Fibroblast of peridontal ligament (primary cell): ENCODE measurements at regions not wholly inside any gene's neighbourhood (a gene's known extent, or its start where the extent isn't known, plus 50 kb on each side); places are given as distances from the start of the nearest gene placed in this dataset.

ENCODE experiments used
- DNase-seq: peaks from one replicate; pipeline ENCODE4 v3.0.0-alpha.2; 2010; ENCODE audit errors: extremely low read depth

DNA sequence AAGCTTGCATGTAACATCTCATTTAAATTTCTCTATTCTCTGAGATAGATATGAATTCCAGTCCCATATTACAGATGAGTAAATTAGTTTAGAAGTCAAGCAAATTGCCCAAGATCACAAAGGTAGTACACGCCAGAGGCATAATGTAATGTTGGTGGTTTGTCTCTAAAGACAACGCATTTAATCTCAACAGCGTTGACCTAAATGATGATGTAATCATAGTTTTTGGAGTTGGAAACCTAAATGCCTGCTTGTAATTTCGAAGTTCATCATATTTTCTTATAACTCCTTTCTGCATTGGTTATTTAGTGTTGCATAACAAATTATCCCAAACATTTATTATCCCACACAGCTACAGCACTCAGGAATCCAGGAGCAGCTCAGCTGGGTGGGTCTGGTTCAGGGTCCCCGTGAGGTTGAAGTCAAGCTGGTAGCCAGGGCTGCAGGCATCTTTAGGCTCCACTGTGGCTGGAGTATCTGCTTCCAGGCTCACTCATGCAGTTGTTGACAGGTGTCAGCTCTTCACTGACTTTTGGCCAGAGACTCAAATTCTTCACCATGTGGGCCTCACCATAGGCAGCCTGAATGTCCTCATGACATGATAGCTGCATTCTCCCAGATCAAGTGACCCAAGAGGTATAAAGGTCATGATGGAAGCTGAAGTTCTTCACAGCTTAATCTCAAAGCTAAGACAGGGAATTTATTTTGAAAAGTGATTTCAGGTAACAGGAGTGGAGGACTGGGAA, 122.0 kb upstream of the SPTLC3 start:
- DNase-seq, result no peak

- DNase-seq, result no peak
Measured at GRCh38 chr20:12891643-12892042, 117.1 kb upstream of the SPTLC3 start.

GRCh38 chr20:12893019-12893418, 115.8 kb upstream of the SPTLC3 start:
- DNase-seq, result no peak

DNA sequence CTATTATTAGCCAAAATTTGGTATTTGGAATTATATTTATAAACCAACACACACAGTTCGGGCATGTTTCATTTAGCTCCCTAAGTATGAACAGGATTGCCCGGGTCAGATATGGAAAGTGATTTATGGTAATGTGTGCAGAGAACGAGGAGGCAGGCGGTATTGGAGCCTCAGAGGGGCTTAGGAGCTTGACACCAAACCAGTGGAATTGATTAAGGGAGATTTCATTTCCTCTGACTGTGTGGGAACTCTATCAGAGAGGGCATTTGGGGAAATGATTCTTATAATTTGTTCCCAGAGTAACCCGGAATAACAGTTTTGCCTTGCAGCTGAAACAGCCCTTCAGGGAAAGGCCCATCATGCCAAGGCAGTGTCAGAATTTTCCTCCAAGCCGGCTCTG, 115.1 kb upstream of the SPTLC3 start:
- DNase-seq, result no peak

GRCh38 chr20:12894089-12894488, 114.7 kb upstream of the SPTLC3 start:
- no peak for DNase-seq

DNA sequence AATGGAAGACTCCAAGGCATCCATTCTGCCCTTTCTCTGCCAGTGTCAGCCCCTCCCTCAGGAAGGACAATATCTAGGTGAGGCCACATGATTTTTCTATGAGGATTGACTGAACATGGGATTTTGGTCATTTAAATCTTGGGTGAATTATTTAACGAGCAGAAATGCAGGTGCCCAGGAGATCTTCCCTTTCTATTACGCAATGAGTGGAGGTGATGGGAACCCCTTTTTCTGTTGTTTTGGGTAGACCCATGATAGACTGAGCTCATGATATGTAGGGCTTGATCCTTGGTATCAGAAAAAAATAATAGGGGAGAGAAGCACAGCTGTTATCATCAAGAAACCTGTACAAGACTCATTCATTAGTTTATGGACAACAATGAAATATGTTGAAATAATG, 112.6 kb upstream of the SPTLC3 start:
- DNase-seq, result no peak

DNA sequence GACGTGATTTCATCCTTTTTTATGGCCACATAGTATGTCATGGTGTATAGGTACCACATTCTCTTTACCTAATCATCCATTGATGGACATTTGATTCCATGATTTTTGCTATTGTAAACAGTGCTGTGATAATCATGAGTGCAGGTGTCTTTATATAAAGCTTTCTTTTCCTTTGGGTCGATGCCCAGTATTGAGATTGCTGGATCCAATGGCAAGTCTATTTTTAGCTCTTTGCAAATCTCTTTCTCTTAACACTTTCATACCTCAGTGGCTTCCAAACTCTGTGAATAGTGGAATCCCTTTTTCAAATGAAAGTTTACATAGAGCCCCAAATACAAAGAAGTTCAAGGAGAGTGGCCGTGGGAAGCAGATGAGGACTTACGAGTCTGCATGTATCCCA, 105.8 kb upstream of the SPTLC3 start:
- DNase-seq, result no peak

GRCh38 chr20:12906361-12906760, 102.4 kb upstream of the SPTLC3 start:
- DNase-seq, result no peak

DNA sequence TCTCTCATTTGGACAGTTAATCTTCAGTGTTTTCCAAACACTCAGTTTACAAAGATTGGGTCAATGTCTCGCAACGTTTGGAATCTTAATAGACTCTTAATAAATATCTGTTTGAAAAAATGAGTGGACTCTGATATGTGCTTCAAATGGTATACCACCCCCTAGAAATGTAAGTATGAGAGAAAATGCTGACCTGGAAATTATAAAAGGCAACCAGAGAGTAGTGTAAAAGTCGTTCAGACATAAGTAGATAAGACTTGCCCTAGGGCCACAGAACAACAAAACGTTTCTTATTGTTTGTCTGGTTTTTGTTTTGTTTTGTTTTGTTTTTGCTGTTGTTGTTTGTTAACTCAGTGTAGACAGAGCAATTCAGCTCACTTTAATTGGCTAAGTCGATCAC, 97.4 kb upstream of the SPTLC3 start:
- DNase-seq, result no peak

GRCh38 chr20:12913781-12914443, 94.9 kb upstream of the SPTLC3 start:
- DNase-seq, result no peak

GRCh38 chr20:12914804-12915203, 94.0 kb upstream of the SPTLC3 start:
- no peak for DNase-seq

DNA sequence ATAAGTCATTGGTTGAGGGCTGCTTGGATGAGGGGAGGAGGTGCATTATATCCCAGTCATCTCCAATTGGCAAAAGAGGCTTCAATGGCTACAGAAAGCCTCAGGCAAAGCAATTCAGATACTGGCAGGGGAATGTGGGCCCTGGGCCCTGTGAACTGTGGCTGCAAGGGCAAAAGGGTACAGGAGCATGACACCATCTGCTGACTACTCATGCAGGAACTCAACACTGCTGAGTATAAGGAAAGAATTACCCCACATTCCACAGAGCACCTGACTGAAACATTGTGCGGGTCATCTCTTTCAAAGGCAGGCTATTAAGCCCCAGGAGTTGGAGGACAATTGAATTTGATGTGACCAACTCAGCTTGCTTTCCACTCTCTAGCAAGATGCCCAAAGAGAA, 92.1 kb upstream of the SPTLC3 start:
- no peak for DNase-seq

GRCh38 chr20:12924126-12924525, 84.6 kb upstream of the SPTLC3 start:
- no peak for DNase-seq

GRCh38 chr20:12925210-12925755, 83.5 kb upstream of the SPTLC3 start:
- DNase-seq, result peak; percentile 88

- no peak for DNase-seq
Measured at GRCh38 chr20:12925863-12926793, 82.6 kb upstream of the SPTLC3 start.

DNA sequence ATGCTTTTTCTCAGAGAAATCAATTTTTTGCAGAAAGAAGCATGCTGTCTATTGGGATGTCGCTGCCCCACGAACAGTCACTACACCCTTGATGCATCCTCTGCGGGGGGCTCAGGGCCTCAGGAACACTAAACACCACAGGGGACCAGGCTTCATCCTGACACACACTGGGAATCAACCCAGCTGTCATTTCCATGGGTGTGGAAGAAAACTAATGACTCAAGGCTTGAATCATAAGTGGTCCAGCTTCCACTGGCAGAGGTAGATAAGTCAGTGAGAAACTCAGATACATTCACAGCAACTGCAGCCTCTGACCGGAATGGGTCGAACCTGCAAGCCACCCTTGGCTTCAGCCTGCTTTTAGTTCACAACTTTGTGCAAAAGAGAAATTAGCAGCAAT, 81.3 kb upstream of the SPTLC3 start:
- no peak for DNase-seq

GRCh38 chr20:12928358-12928754, 80.4 kb upstream of the SPTLC3 start:
- DNase-seq, result no peak

GRCh38 chr20:12928755-12929401, 79.9 kb upstream of the SPTLC3 start:
- peak; percentile 73 for DNase-seq

- no peak for DNase-seq
Measured at GRCh38 chr20:12936020-12936419, 72.8 kb upstream of the SPTLC3 start.

DNA sequence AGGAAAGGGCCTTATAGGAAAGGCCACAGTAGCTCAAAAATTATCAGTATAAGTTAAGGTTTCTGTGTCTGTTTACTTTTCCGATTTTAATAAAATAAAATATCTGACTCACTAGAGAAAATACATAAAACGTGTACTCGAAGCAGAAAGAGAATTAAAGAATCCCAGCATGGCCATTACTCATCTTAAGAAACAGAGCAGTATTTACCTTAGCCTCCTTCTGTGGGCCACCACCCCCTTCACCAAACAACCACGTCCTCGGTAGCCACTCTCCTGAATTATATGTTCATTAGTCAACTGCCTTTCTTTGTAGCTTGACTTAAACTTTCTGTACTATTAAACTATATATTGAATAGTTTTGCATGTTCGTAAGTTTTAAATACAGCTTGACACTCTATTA, 72.2 kb upstream of the SPTLC3 start:
- no peak for DNase-seq

- DNase-seq, result no peak
Measured at GRCh38 chr20:12941025-12941424, 67.7 kb upstream of the SPTLC3 start.

- DNase-seq, result no peak
Measured at GRCh38 chr20:12942123-12942522, 66.6 kb upstream of the SPTLC3 start.
